BLaER1 treated with 17β-estradiol and CSF1 and Interleukin-3, amounts not matched to agents 10 nM and 100 nM (cell line): ENCODE measurements at regions not wholly inside any gene's neighbourhood (a gene's known extent, or its start where the extent isn't known, plus 50 kb on each side); places are given as distances from the start of the nearest gene placed in this dataset.
"Not testable (repeated sequence)": the region's sequence is repeated elsewhere in the genome, so short reads cannot be mapped to it uniquely, and the experiment has no call there.

ENCODE experiments used
- H3K27ac ChIP-seq, 11 experiments: shearing (Covaris generic); formaldehyde crosslinking; 2 replicates each; pipeline ENCODE4 v1.8.1; 2022
- H3K27me3 ChIP-seq, 11 experiments: shearing (Covaris generic); formaldehyde crosslinking; 2 replicates each; pipeline ENCODE4 v1.8.1; 2022
- H3K36me3 ChIP-seq, 11 experiments: shearing (Covaris generic); formaldehyde crosslinking; 2 replicates each; pipeline ENCODE4 v1.8.1; 2022
- H3K4me1 ChIP-seq, 10 experiments: shearing (Covaris generic); formaldehyde crosslinking; 2 replicates each; pipeline ENCODE4 v1.8.1; 2022
- H3K4me2 ChIP-seq, 11 experiments: shearing (Covaris generic); formaldehyde crosslinking; 2 replicates each; pipeline ENCODE4 v1.8.1; 2022
- H3K4me3 ChIP-seq, 10 experiments: shearing (Covaris generic); formaldehyde crosslinking; 2 replicates each; pipeline ENCODE4 v1.8.1; 2022
- H3K9ac ChIP-seq, 11 experiments: shearing (Covaris generic); formaldehyde crosslinking; 2 replicates each; pipeline ENCODE4 v1.8.1; 2022
- H3K9me3 ChIP-seq, 11 experiments: shearing (Covaris generic); formaldehyde crosslinking; replicated peaks in 1 of 11; 2 replicates each; pipeline ENCODE4 v1.8.1; 2022
- H4K20me1 ChIP-seq, 11 experiments: shearing (Covaris generic); formaldehyde crosslinking; 2 replicates each; pipeline ENCODE4 v1.8.1; 2022
- Cebpa-rat ChIP-seq, 11 experiments: shearing (Covaris generic); IDR thresholded peaks; 2 replicates each; pipeline ENCODE4 v1.8.1; 2022

GRCh38 chr11:116339306-116340098 is 433.3 kb downstream of the BUD13 start:
- H3K27ac ChIP-seq, result no peak overlapping the region
- H3K4me1 ChIP-seq, result no peaks in the 10 kb centered on the region
- H3K4me3 ChIP-seq, result no peak overlapping the region
- no peaks in the 10 kb centered on the region for H4K20me1 ChIP-seq
- no peaks in the 10 kb centered on the region for H3K36me3 ChIP-seq
- no peaks in the 10 kb centered on the region for H3K27me3 ChIP-seq
- no peak overlapping the region for H3K4me2 ChIP-seq
- H3K9me3 ChIP-seq, result peaks cover 13 to 23% (median 16%) of the 10 kb centered on the region in 11 experiments
- no peak overlapping the region for H3K9ac ChIP-seq
- TF ChIP-seq Cebpa-rat (IDR thresholded peaks at IDR 0.05), result no peak

GRCh38 chr11:116338500-116338899 is 434.3 kb downstream of the BUD13 start:
- not testable (repeated sequence) for H3K9ac ChIP-seq, H3K4me1 ChIP-seq, H3K36me3 ChIP-seq, H3K27me3 ChIP-seq, H3K4me3 ChIP-seq, H3K27ac ChIP-seq, H3K4me2 ChIP-seq, H4K20me1 ChIP-seq
- peaks cover 13 to 23% (median 16%) of the 10 kb centered on the region in 11 experiments for H3K9me3 ChIP-seq

GRCh38 chr11:116336540-116336939 is 436.2 kb downstream of the BUD13 start:
- H3K27me3 ChIP-seq, result no peaks in the 10 kb centered on the region
- H4K20me1 ChIP-seq, result no peaks in the 10 kb centered on the region
- peaks cover 0 to 24% (median 15%) of the 10 kb centered on the region in 10 experiments; a peak in 13 of 20 replicates for H3K4me1 ChIP-seq
- no peak overlapping the region for H3K27ac ChIP-seq
- no peak overlapping the region for H3K4me2 ChIP-seq
- H3K9ac ChIP-seq, result no peak overlapping the region
- no peaks in the 10 kb centered on the region for H3K36me3 ChIP-seq
- no peak overlapping the region for H3K4me3 ChIP-seq
- no peak for TF ChIP-seq Cebpa-rat (IDR thresholded peaks at IDR 0.05)
- peaks cover 13 to 23% (median 16%) of the 10 kb centered on the region in 11 experiments for H3K9me3 ChIP-seq

- H4K20me1 ChIP-seq, result no peaks in the 10 kb centered on the region
- H3K4me1 ChIP-seq, result peaks cover 0 to 29% (median 15%) of the 10 kb centered on the region in 10 experiments; a peak in 13 of 20 replicates
- no peak overlapping the region for H3K9ac ChIP-seq
- no peak overlapping the region for H3K27ac ChIP-seq
- no peaks in the 10 kb centered on the region for H3K27me3 ChIP-seq
- peaks cover 13 to 23% (median 16%) of the 10 kb centered on the region in 11 experiments for H3K9me3 ChIP-seq
- no peak overlapping the region for H3K4me3 ChIP-seq
- TF ChIP-seq Cebpa-rat (IDR thresholded peaks at IDR 0.05), result no peak
- no peak overlapping the region for H3K4me2 ChIP-seq
- H3K36me3 ChIP-seq, result no peaks in the 10 kb centered on the region
Measured at GRCh38 chr11:116335891-116336290, 436.9 kb downstream of the BUD13 start.

GRCh38 chr11:116335078-116335477 is 437.7 kb downstream of the BUD13 start:
- Histone ChIP-seq H3K4me1 (peaks cover 0 to 30% (median 15%) of the 10 kb centered on the region in 10 experiments; a peak in 13 of 20 replicates), H3K4me2 (no peak overlapping the region), H3K9me3 (peaks cover 13 to 23% (median 16%) of the 10 kb centered on the region in 11 experiments), H3K27me3 (no peaks in the 10 kb centered on the region), H3K9ac (no peak overlapping the region), H3K36me3 (no peaks in the 10 kb centered on the region), H3K4me3 (no peak overlapping the region), H3K27ac (no peak overlapping the region), H4K20me1 (no peaks in the 10 kb centered on the region)
- no peak for TF ChIP-seq Cebpa-rat (IDR thresholded peaks at IDR 0.05)

- H3K9ac ChIP-seq, result no peak overlapping the region
- H3K9me3 ChIP-seq, result peaks cover 13 to 23% (median 16%) of the 10 kb centered on the region in 11 experiments
- no peaks in the 10 kb centered on the region for H3K27me3 ChIP-seq
- no peak overlapping the region for H3K4me3 ChIP-seq
- no peaks in the 10 kb centered on the region for H4K20me1 ChIP-seq
- TF ChIP-seq Cebpa-rat (IDR thresholded peaks at IDR 0.05), result no peak
- H3K4me1 ChIP-seq, result peaks cover 0 to 35% (median 16%) of the 10 kb centered on the region in 10 experiments; a peak in 13 of 20 replicates
- no peaks in the 10 kb centered on the region for H3K36me3 ChIP-seq
- no peak overlapping the region for H3K4me2 ChIP-seq
- H3K27ac ChIP-seq, result no peak overlapping the region
Measured at GRCh38 chr11:116334596-116334995, 438.2 kb downstream of the BUD13 start.

- peak overlapping the region in 8 of 11 experiments; percentile 32 to 72 (median 57); a peak in 13 of 22 replicates for H3K4me2 ChIP-seq
- no peaks in the 10 kb centered on the region for H4K20me1 ChIP-seq
- no peak overlapping the region for H3K4me3 ChIP-seq
- no peak for TF ChIP-seq Cebpa-rat (IDR thresholded peaks at IDR 0.05)
- H3K9me3 ChIP-seq, result peaks cover 12 to 20% (median 15%) of the 10 kb centered on the region in 11 experiments
- peak overlapping the region in 3 of 11 experiments; percentile 19 to 64 (median 26); a peak in 3 of 22 replicates for H3K27ac ChIP-seq
- H3K36me3 ChIP-seq, result no peaks in the 10 kb centered on the region
- peaks cover 0 to 49% (median 22%) of the 10 kb centered on the region in 10 experiments; a peak in 13 of 20 replicates for H3K4me1 ChIP-seq
- H3K9ac ChIP-seq, result no peak overlapping the region
- H3K27me3 ChIP-seq, result no peaks in the 10 kb centered on the region
Measured at GRCh38 chr11:116333001-116333535, 439.7 kb downstream of the BUD13 start.

GRCh38 chr11:116332391-116332790 is 440.4 kb downstream of the BUD13 start:
- no peaks in the 10 kb centered on the region for H3K36me3 ChIP-seq
- no peaks in the 10 kb centered on the region for H3K27me3 ChIP-seq
- H3K4me1 ChIP-seq, result peaks cover 0 to 51% (median 23%) of the 10 kb centered on the region in 10 experiments; a peak in 13 of 20 replicates
- peak overlapping the region in 8 of 11 experiments; percentile 32 to 72 (median 57); a peak in 13 of 22 replicates for H3K4me2 ChIP-seq
- no peaks in the 10 kb centered on the region for H4K20me1 ChIP-seq
- peak overlapping the region in 3 of 11 experiments; percentile 19 to 64 (median 26); a peak in 3 of 22 replicates for H3K27ac ChIP-seq
- peaks cover 6 to 14% (median 10%) of the 10 kb centered on the region in 11 experiments for H3K9me3 ChIP-seq
- no peak overlapping the region for H3K4me3 ChIP-seq
- no peak for TF ChIP-seq Cebpa-rat (IDR thresholded peaks at IDR 0.05)
- H3K9ac ChIP-seq, result no peak overlapping the region; a peak in 1 of 22 replicates

GRCh38 chr11:116331381-116331780 is 441.4 kb downstream of the BUD13 start:
- peaks cover 0 to 51% (median 23%) of the 10 kb centered on the region in 10 experiments; a peak in 13 of 20 replicates for H3K4me1 ChIP-seq
- H3K4me3 ChIP-seq, result no peak overlapping the region
- peak overlapping the region in 6 of 11 experiments; percentile 2 to 72 (median 25); a peak in 7 of 22 replicates for H3K4me2 ChIP-seq
- H3K36me3 ChIP-seq, result no peaks in the 10 kb centered on the region
- TF ChIP-seq Cebpa-rat (IDR thresholded peaks at IDR 0.05), result no peak
- no peak overlapping the region for H3K27ac ChIP-seq
- H3K9ac ChIP-seq, result no peak overlapping the region
- no peaks in the 10 kb centered on the region for H3K27me3 ChIP-seq
- H3K9me3 ChIP-seq, result peaks cover 0 to 4% (median 0%) of the 10 kb centered on the region in 11 experiments; a peak in 6 of 22 replicates
- H4K20me1 ChIP-seq, result no peaks in the 10 kb centered on the region
